WI38 (cell line): ENCODE measurements at regions not wholly inside any gene's neighbourhood (a gene's known extent, or its start where the extent isn't known, plus 50 kb on each side); places are given as distances from the start of the nearest gene placed in this dataset.

Experiments used
- H3K4me3 ChIP-seq: 2 replicates; pipeline ENCODE4 v1.5.1; 2011; ENCODE audit warnings: low read depth, mild to moderate bottlenecking, control low read depth, low read length
- TF ChIP-seq, protein P1 (sequence below): IDR thresholded peaks from 2 replicates; pipeline ENCODE4 v1.5.1; 2012; ENCODE audit warnings: low read depth, mild to moderate bottlenecking, control low read depth, low read length

DNA sequence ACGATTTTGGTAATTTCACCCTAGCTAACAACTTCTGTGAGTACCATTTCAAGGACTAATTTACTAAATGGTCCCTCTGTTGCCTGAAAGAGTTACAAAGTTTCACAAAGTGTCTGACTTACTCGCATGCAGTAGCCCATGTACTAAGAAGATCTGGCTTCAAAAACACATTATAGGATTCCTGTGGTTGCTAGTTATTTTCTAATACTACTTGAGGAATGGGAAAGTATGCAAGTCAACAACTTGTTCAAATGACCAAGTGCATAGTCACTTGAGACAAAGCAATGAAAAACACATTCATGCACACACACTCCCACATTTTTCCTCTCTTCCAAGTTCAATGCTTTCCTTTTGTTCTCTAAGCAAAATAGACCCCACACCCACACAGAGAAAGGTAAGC is 219.7 kb upstream of the TMPO start:
- TF ChIP-seq, protein P1, sequence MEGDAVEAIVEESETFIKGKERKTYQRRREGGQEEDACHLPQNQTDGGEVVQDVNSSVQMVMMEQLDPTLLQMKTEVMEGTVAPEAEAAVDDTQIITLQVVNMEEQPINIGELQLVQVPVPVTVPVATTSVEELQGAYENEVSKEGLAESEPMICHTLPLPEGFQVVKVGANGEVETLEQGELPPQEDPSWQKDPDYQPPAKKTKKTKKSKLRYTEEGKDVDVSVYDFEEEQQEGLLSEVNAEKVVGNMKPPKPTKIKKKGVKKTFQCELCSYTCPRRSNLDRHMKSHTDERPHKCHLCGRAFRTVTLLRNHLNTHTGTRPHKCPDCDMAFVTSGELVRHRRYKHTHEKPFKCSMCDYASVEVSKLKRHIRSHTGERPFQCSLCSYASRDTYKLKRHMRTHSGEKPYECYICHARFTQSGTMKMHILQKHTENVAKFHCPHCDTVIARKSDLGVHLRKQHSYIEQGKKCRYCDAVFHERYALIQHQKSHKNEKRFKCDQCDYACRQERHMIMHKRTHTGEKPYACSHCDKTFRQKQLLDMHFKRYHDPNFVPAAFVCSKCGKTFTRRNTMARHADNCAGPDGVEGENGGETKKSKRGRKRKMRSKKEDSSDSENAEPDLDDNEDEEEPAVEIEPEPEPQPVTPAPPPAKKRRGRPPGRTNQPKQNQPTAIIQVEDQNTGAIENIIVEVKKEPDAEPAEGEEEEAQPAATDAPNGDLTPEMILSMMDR = no peak
- no peak overlapping the region for H3K4me3 ChIP-seq

GRCh38 chr12:98296462-98297079 is 218.8 kb upstream of the TMPO start:
- TF ChIP-seq, protein P1 = no peak
- no peak overlapping the region for H3K4me3 ChIP-seq

DNA sequence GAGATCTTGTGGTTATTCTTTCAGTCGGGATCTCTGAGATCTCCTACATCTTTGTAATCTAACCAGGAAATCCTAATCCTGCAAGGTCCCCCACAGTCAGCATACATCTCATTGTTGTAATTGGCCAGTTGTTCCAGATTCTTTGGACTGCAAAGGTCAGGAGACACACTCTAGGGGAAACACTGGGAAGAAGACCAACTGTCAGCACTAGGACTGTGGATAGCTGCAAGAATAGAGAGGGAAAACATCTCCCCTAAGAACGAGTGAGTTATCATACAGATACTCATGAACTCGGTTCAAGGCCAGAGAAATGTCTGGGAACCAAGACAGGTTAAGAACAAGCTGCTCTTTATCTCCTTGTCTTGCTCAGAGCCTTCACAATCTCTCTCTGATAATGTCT is 217.9 kb upstream of the TMPO start:
- no peak overlapping the region for H3K4me3 ChIP-seq
- TF ChIP-seq, protein P1 = no peak

DNA sequence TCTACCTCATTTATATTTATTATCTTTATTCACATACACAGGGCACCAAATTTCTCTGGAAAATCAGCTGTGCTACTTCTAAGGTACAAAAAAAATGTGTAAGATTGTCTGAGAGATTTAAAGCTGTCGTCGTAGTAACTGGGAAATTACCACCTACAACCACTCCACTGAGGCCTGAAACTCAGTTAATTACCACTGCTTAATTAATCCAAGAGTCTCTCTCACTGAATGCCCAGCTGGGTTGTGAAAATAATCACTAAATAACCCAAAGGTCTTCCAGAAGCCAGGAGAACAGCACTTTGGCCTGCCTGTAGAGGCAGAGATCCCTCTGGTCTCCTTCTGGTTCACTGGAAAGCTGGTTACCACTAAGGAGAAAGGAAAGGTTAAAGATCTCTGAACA is 207.2 kb upstream of the TMPO start:
- TF ChIP-seq, protein P1 = no peak

GRCh38 chr12:98317939-98318899 is 197.2 kb upstream of the TMPO start:
- no peak overlapping the region for H3K4me3 ChIP-seq
- TF ChIP-seq, protein P1 = no peak

More for the DNA sequence above, 207.2 kb upstream of the TMPO start:
- H3K4me3 ChIP-seq = no peak overlapping the region

GRCh38 chr12:98319716-98320425 is 195.5 kb upstream of the TMPO start:
- TF ChIP-seq, protein P1 = no peak

DNA sequence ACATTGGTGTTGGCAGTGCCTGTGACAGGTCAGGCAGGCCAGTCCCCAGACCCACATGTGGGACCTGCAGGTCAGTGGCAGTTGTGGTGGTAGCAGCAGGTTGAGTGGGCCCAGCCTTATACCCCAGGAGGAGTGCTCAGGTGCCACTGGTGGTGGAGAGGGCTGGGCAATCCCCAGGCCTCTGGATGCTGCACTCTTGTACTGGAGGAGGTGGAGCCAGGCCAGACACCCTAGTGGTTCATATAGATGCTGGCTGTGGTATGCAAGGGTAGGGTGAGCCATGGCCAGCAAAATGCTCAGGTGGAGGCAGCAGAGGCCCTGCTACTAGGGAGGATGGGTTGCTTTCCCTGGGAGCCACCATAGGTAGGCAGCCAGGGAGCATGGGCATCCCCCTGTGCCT is 190.4 kb upstream of the TMPO start:
- TF ChIP-seq, protein P1 = no peak
- H3K4me3 ChIP-seq = no peak overlapping the region

More at GRCh38 chr12:98319716-98320425, 195.5 kb upstream of the TMPO start:
- H3K4me3 ChIP-seq = no peak overlapping the region
